ENCODE measurements at regions not wholly inside any gene's neighbourhood (a gene's known extent, or its start where the extent isn't known, plus 50 kb on each side); places are given as distances from the start of the nearest gene placed in this dataset.

DNA sequence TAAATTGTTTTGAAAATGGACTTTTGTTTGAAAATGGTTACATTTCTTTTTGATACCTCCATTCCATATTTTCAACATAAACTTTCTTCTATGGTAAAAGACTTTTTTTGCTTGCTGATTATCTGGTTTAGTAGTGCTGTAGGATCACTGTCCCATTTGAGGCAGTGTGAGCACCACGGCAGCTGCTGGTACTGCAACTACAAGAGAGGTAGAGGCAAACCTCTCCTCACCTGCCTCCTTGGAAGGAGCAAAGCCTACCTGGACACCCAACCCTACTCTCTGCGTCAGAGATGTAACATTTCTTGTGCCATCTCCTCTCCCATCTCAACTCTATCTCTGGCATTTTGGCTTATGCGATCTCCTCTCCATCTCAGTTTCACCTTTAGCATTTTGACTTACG, 460.1 kb downstream of the SHQ1 start:
- no peak for DNase-seq (ENCODE audit: low read depth)
- TF ChIP-seq, protein P1, sequence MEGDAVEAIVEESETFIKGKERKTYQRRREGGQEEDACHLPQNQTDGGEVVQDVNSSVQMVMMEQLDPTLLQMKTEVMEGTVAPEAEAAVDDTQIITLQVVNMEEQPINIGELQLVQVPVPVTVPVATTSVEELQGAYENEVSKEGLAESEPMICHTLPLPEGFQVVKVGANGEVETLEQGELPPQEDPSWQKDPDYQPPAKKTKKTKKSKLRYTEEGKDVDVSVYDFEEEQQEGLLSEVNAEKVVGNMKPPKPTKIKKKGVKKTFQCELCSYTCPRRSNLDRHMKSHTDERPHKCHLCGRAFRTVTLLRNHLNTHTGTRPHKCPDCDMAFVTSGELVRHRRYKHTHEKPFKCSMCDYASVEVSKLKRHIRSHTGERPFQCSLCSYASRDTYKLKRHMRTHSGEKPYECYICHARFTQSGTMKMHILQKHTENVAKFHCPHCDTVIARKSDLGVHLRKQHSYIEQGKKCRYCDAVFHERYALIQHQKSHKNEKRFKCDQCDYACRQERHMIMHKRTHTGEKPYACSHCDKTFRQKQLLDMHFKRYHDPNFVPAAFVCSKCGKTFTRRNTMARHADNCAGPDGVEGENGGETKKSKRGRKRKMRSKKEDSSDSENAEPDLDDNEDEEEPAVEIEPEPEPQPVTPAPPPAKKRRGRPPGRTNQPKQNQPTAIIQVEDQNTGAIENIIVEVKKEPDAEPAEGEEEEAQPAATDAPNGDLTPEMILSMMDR (conservative IDR thresholded peaks at IDR 0.05; ENCODE audit: low read depth, low read length): no peak
- no peak overlapping the region for H3K4me3 ChIP-seq (ENCODE audit: low read depth, low read length)

DNA sequence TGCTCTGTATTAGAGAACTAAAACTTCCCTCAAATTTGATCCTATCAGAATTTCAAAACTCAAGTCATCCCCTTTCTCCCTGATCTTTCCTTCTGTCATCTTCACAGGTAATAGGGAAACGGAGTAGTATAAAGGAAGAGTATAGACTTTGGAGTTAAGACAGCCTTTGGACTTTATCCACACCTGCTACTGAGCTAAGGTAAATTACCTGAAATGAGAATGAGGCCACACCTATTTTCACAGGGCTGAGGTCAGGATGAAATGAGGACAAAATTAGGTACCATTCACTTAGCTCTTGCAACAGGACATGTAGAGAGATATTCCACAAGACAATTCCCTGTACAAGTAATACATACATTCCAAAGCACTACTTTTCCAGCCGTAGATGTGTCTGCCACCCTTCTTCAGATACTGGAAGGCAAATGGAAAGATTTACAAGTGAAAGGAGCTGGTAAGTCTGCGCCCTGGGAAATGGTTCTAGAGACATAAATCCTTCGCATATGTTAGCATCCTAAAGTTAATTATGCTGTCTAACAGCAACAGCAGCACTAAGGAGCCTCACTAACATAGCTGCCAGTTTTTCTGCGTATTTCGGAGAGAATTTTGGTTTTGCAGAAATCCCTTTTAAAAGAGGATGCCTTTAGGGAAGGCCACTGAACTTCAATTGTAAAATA, 461.8 kb downstream of the SHQ1 start:
- TF ChIP-seq, protein P1 (conservative IDR thresholded peaks at IDR 0.05; ENCODE audit: low read depth, low read length): no peak
- no peak for DNase-seq (ENCODE audit: low read depth)
- H3K4me3 ChIP-seq (ENCODE audit: low read depth, low read length): no peak overlapping the region

DNA sequence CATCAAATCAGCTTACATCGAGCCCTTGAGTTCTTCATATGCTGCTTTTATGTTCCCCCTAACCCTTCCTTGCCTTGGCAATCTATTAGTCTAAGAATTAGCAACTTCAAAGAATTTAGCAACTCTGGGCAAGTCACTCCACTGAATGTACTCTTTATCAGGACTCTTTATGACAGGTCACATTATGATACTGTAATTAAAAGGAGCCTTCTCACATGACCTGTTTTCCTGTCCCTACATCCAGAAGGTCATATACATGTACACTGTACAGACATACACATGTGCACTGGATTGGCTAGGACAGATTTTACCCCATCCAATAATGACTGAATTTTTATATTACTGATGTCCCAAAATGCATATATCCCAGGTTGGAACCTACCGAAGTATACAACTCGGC, 463.1 kb downstream of the SHQ1 start:
- no peak for DNase-seq (ENCODE audit: low read depth)
- TF ChIP-seq, protein P1 (conservative IDR thresholded peaks at IDR 0.05; ENCODE audit: low read depth, low read length): no peak
- no peak overlapping the region for H3K4me3 ChIP-seq (ENCODE audit: low read depth, low read length)

DNA sequence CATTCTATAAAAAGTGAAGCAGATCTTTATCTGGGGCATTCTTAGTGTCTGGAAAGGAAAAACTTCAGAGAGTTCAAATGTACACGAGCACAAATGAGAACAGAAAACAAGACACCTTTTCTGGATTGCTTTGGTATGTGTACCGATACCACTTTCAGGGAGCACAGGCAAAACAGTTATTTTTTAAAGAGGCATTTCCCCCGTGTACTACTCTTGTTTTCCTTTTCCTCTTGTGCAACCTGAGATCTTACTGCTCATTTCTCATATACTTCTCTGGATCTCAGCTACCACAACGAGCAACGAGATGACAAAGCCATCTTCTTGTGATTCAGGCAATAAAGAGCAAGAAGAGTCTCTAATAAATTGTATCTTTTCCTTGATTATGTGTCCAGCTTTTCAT, 463.6 kb downstream of the SHQ1 start:
- TF ChIP-seq, protein P1 (conservative IDR thresholded peaks at IDR 0.05; ENCODE audit: low read depth, low read length): no peak
- no peak overlapping the region for H3K4me3 ChIP-seq (ENCODE audit: low read depth, low read length)
- DNase-seq (ENCODE audit: low read depth): peak; percentile 20

DNA sequence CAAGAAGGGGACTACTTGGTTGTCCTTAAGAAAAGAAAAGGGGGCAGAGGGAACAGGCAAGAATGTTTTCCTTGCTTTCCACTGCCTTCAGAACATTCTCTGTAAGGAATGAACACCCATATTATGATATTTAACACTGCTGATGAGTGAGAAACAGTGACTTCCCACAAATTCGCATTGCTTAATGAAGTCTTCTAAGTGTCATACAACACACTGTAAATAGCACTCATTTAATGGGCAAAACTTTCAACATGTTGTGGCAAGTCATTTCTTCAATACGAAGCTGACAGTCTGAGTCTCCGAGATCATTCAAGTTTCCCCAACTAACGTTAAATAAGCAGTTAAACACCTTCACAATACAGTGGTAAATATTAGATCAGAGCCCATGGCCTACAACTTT, 464.4 kb downstream of the SHQ1 start:
- no peak for DNase-seq (ENCODE audit: low read depth)
- no peak overlapping the region for H3K4me3 ChIP-seq (ENCODE audit: low read depth, low read length)
- TF ChIP-seq, protein P1 (conservative IDR thresholded peaks at IDR 0.05; ENCODE audit: low read depth, low read length): no peak

DNA sequence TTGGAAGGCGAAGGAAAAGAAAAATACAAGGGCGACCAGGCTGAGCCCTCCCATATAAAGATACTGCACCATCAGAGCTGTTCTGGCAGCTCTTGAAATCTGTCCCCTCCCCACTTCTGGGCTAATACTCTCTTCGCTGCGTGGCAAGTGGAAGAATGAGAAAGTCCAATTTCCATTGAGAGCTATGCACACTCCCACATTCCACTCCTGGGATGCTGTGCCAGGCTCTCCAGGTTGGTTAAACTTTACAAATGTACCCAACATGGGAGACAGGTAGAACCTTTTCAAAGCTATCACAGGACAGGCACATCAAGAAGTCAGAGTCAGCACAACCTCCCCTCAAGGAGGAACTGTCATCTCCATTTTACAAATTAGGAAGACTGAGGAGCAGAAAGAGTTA, 465.0 kb downstream of the SHQ1 start:
- no peak for DNase-seq (ENCODE audit: low read depth)
- TF ChIP-seq, protein P1 (conservative IDR thresholded peaks at IDR 0.05; ENCODE audit: low read depth, low read length): no peak
- H3K4me3 ChIP-seq (ENCODE audit: low read depth, low read length): no peak overlapping the region

DNA sequence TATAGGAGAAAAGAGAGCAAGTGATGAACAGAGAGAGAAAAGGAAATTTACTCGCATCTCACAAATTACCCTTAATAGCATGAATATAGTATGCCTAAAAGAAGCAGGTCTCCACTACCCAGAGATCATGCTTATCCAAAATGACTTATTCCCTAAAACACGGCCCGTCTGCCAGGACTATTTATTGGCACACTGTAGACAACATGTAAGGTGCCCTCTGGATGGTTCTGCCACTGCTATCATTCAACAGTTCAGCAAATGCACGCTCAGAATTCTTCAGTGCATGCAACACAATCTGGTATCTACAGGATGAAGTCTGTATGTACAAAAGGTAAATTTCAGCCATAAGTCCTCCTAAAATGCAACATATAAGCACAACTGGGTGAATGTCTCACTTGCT, 465.8 kb downstream of the SHQ1 start:
- H3K4me3 ChIP-seq (ENCODE audit: low read depth, low read length): no peak overlapping the region
- TF ChIP-seq, protein P1 (conservative IDR thresholded peaks at IDR 0.05; ENCODE audit: low read depth, low read length): no peak
- no peak for DNase-seq (ENCODE audit: low read depth)

Measured in choroid plexus epithelial cell (primary cell).